Neural crest cell (in vitro differentiated cells): ENCODE measurements at regions not wholly inside any gene's neighbourhood (a gene's known extent, or its start where the extent isn't known, plus 50 kb on each side); places are given as distances from the start of the nearest gene placed in this dataset.

ENCODE experiments used
- DNase-seq: peaks from one replicate; pipeline ENCODE4 v3.0.0; 2021; ENCODE audit warnings: low read depth, mixed read lengths, low spot score
- H3K27ac Mint-ChIP-seq: one replicate; pipeline ENCODE4 v1.8.0; 2021; ENCODE audit warnings: mild to moderate bottlenecking, mixed read lengths; ENCODE audit not compliant: unreplicated experiment
- H3K27me3 Mint-ChIP-seq: 2 replicates; pipeline ENCODE4 v1.8.0; 2021; ENCODE audit warnings: low read depth, mild to moderate bottlenecking, mixed read lengths
- H3K36me3 Mint-ChIP-seq: 2 replicates; pipeline ENCODE4 v1.8.0; 2021; ENCODE audit warnings: low read depth, mild to moderate bottlenecking, mixed read lengths
- H3K4me1 Mint-ChIP-seq: 2 replicates; pipeline ENCODE4 v1.8.0; 2021; ENCODE audit warnings: mixed read lengths
- H3K4me3 Mint-ChIP-seq: one replicate; pipeline ENCODE4 v1.8.0; 2021; ENCODE audit warnings: mild to moderate bottlenecking, mixed read lengths
- H3K9me3 Mint-ChIP-seq: 2 replicates; pipeline ENCODE4 v1.8.0; 2021; ENCODE audit warnings: mixed read lengths
- TF ChIP-seq, protein P1 (sequence below): fragments of 200-600 bp; sonication (generic); conservative IDR thresholded peaks from 2 replicates; pipeline ENCODE4 v1.5.0; 2021; ENCODE audit warnings: antibody characterized with exemption, mild to moderate bottlenecking

DNA sequence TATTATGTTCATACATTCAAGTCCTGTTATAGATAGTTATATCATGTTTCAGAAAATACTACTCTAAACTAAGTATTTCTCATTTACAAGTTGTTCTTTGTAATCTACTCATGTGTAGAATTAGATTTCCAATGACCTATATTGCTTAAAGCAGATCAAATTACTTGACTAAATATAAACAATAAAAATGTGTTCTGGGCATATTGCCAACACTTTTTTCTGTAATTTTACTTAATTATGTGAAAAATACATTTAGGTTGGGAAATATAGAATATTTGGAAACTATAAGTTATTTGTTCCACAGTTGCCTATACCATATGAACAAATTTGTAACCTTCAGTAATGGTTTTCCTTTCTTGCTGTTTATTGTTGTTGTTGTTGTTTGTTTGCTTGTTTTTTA lies 275.2 kb upstream of the PCDH9 start:
- Mint-ChIP-seq H3K36me3 (no peaks in the 10 kb centered on the region), H3K27ac (no peak overlapping the region), H3K9me3 (no peaks in the 10 kb centered on the region)

DNA sequence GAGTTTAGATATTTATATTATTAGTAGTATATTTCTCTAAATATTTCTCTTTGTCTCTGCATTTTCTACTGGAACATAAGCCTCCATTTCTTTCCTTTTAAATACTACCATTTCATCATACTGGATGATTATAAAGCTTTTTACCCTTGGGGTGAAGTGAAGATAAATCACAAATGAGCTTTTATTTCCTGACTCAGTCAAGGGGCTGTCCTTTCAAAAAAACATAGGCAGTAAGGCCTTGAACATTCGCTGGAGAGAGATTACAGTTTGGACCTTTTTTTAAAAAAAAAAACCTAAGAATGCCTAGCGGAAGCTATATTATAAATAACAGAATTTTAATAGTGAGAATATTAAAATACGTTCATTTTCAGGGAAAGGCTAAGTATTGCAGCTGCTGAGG lies 268.8 kb upstream of the PCDH9 start:
- no peaks in the 10 kb centered on the region for H3K27me3 Mint-ChIP-seq
- H3K36me3 Mint-ChIP-seq: no peaks in the 10 kb centered on the region
- H3K27ac Mint-ChIP-seq: no peak overlapping the region
- H3K4me3 Mint-ChIP-seq: no peak overlapping the region
- no peak for DNase-seq
- H3K4me1 Mint-ChIP-seq: no peaks in the 10 kb centered on the region
- TF ChIP-seq, protein P1, sequence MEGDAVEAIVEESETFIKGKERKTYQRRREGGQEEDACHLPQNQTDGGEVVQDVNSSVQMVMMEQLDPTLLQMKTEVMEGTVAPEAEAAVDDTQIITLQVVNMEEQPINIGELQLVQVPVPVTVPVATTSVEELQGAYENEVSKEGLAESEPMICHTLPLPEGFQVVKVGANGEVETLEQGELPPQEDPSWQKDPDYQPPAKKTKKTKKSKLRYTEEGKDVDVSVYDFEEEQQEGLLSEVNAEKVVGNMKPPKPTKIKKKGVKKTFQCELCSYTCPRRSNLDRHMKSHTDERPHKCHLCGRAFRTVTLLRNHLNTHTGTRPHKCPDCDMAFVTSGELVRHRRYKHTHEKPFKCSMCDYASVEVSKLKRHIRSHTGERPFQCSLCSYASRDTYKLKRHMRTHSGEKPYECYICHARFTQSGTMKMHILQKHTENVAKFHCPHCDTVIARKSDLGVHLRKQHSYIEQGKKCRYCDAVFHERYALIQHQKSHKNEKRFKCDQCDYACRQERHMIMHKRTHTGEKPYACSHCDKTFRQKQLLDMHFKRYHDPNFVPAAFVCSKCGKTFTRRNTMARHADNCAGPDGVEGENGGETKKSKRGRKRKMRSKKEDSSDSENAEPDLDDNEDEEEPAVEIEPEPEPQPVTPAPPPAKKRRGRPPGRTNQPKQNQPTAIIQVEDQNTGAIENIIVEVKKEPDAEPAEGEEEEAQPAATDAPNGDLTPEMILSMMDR: no peak
- H3K9me3 Mint-ChIP-seq: peaks cover 3% of the 10 kb centered on the region

More for the DNA sequence above, 275.2 kb upstream of the PCDH9 start:
- no peaks in the 10 kb centered on the region for H3K27me3 Mint-ChIP-seq
- H3K4me1 Mint-ChIP-seq: peaks cover 10% of the 10 kb centered on the region
- H3K4me3 Mint-ChIP-seq: no peak overlapping the region
- no peak for DNase-seq
- TF ChIP-seq, protein P1: no peak

DNA sequence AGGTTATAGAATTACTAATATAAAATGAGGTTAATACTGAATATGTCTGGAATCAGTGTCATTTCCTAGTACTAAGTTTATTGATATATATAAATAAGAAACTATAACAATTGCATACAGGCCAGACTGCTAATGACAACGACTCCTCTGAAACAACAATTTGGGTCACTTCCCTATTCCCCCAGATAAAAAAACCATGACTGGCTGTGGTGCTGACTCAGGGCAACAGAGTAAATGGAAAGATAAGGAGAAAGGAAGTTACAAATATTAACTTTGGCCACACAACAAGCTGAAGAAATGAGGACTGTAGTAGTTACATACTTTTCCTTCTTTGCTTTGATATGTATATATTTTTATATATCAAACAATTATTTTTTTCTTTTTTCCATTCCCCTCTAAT lies 263.7 kb upstream of the PCDH9 start:
- H3K27ac Mint-ChIP-seq: no peak overlapping the region
- DNase-seq: no peak
- H3K27me3 Mint-ChIP-seq: no peaks in the 10 kb centered on the region
- no peaks in the 10 kb centered on the region for H3K4me1 Mint-ChIP-seq
- H3K36me3 Mint-ChIP-seq: no peaks in the 10 kb centered on the region
- no peaks in the 10 kb centered on the region for H3K9me3 Mint-ChIP-seq
- TF ChIP-seq, protein P1: no peak
- H3K4me3 Mint-ChIP-seq: no peak overlapping the region

DNA sequence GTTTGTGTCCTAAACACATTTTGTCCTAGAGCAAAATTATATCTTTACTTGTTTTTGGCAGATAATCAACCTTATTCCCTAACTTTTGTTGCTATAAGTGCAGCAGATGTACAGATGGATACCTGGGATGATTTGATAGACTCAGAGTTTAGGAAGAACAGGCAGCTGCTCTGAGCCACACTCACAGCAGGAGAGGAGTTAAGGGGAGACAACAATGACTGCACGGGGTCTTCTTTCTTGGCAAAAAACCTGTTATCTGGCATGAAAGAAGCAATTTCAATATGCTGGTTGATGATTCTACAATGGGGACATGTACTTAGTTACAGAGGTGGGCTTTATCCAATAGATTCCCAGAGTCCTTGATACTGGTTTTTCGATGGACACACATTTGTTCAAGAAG lies 258.9 kb upstream of the PCDH9 start:
- H3K36me3 Mint-ChIP-seq: no peaks in the 10 kb centered on the region
- TF ChIP-seq, protein P1: no peak
- no peaks in the 10 kb centered on the region for H3K9me3 Mint-ChIP-seq
- H3K27me3 Mint-ChIP-seq: no peaks in the 10 kb centered on the region
- no peak for DNase-seq
- no peak overlapping the region for H3K27ac Mint-ChIP-seq
- H3K4me1 Mint-ChIP-seq: no peaks in the 10 kb centered on the region
- no peak overlapping the region for H3K4me3 Mint-ChIP-seq

DNA sequence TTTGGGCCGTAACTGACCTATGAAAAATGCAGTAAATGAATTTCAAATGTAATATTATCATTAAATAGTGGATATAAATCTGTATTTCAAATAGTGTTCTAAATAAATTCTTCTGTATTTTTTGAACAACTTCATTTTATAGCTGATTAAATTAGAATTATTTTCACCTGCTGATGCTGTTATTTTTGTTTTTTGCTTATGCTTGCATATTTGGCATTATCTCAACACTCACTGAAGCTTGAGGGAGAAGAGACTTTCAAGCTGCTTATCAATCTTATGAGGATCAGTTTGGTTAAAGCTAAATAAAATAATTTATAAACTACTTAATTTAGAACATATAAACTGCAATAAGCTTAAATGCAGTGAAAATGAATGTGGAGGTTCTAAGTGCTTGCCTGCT lies 251.3 kb upstream of the PCDH9 start:
- no peak for DNase-seq
- Mint-ChIP-seq H3K27ac (no peak overlapping the region), H3K36me3 (no peaks in the 10 kb centered on the region), H3K9me3 (peaks cover 3% of the 10 kb centered on the region), H3K4me3 (no peak overlapping the region), H3K4me1 (no peaks in the 10 kb centered on the region), H3K27me3 (no peaks in the 10 kb centered on the region)
- TF ChIP-seq, protein P1: no peak

DNA sequence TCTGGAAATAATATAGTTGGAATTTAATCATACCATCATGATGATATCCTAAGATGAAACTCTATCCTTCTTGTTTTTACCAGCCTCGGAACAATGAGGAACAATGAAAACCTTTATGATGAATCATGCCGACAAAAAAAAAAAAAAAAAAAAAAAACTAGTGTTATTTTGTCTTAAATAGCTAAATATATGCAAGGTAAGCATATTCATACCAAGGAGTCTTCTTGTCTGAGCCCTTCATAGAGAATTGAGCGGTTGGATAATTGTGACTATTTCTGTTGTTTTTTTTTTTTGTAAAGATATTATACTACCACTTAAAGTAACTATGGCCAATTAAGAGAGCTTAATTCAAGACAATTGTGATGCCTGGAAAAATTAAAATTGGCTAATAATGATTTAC lies 244.0 kb upstream of the PCDH9 start:
- Mint-ChIP-seq H3K27ac (no peak overlapping the region), H3K27me3 (no peaks in the 10 kb centered on the region), H3K4me1 (no peaks in the 10 kb centered on the region), H3K36me3 (no peaks in the 10 kb centered on the region), H3K9me3 (peaks cover 3% of the 10 kb centered on the region), H3K4me3 (no peak overlapping the region)
- DNase-seq: no peak
- TF ChIP-seq, protein P1: no peak
